HG02852 (cell line): ENCODE measurements at regions not wholly inside any gene's neighbourhood (a gene's known extent, or its start where the extent isn't known, plus 50 kb on each side); places are given as distances from the start of the nearest gene placed in this dataset.

Experiments
- ATAC-seq: cut with Tn5 transposase; IDR thresholded peaks from one replicate; pipeline ENCODE4 v1.9.1; 2021; ENCODE audit warnings: mild to moderate bottlenecking, moderate library complexity; ENCODE audit not compliant: unreplicated experiment

DNA sequence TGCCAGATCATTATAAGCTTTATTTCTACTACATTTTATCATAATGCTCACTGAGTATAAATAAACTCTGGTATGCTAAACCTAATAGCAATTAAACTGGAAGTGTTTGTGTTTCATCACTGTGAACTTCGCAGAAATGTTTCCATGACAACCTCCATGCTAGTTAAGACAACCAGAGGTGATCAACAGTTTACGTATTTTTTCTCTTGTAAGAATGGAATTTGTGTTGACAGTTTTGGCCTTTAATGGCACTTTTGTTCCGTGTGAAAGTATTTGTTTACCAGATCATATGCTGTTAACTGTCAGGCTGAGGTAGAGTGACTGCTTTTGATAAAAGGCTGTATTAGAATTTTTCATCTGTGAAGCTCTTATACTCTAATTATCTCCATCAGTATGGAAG lies 212.1 kb upstream of the PPP1R3A start:
- ATAC-seq = no peak

DNA sequence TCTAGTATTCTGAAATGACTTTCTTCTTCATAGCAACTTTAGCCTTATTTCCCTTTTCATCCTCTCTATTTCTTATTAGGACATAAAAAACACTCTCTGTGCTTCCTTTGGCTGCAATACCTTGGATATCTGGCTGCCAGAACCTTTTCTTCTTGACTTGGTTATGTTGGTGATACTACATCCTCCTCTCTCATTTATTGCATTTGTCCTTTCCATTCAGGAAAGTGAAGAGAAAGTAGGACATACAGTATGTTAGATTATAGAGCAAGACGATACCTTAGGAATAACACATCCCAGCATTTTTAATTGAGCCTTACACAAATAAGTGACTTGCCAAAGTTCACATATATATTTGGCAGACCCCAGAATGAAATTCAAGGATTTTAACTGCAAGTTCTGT lies 210.1 kb upstream of the PPP1R3A start:
- ATAC-seq = no peak

DNA sequence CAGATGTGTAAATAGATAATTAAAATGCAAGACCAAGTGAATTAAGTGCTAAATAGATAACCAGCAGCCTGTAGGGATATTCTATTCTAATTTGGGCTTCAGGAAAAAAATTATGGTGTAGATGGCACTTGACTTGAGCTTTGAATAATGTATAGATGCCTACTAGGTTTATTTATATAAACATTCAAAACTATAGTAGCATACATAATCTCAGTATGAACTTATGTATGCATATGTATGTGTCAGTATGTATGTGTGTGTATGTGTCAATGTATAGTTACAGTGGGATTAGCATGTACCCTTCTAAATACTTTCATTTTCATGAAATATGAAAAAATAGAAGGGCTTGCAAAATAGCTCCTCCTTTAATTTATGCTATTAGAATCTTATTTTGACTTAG lies 207.3 kb upstream of the PPP1R3A start:
- ATAC-seq = no peak

DNA sequence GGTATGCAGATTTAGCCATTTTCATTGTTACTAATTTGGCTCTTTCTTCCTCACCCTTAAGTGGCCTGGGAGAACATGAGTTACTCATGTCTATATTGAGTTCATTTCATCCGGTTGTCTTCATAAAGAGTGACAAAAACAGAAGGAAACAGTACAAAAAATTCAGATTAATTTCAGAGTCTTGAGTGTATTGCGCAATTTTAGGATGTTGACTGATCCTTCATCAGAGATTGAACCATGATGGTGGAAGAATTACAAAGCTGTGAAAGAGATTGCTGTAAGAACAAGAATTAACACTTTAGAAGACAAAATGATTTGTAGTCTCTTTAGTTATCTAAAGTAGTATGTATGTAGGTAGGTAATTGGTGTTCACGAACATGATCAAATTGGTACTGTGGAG lies 194.0 kb upstream of the PPP1R3A start:
- no peak for ATAC-seq

DNA sequence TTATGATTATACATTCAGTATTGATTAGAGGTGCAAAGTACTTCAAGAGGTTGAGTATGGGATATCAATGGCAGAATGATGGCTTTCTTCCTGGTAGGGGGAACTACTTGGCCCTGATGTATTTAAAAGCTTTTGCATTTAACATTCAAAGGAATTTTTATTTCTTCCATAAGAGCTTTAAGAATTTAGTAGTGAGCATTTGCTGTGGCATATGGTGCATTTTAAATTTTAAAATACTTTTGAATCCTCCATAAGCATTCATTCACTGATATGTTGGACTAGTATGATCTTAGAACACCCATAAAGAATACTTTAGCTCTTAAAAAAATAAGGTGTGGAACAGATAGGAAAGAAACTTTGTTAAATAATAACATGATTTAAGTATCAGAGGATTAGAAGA lies 191.9 kb upstream of the PPP1R3A start:
- ATAC-seq = no peak

DNA sequence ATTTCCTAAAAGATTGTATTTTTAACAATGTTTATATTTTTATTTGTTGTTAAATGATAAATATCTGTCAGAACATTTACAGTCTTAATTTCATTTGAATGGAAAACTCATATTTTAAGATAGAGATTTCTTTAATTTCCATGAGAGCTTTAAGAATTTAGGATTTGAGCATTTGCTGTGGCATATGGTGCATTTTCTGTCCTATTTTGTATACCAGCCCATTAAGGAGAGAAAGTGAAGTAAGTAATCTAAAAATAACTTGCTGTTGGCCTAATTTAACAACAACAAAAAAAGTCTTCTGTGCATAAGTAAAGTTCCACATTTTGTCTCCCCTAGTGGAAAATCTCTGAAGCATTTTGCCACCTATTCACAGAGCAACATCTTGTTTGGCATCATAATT lies 190.9 kb upstream of the PPP1R3A start:
- ATAC-seq = no peak

DNA sequence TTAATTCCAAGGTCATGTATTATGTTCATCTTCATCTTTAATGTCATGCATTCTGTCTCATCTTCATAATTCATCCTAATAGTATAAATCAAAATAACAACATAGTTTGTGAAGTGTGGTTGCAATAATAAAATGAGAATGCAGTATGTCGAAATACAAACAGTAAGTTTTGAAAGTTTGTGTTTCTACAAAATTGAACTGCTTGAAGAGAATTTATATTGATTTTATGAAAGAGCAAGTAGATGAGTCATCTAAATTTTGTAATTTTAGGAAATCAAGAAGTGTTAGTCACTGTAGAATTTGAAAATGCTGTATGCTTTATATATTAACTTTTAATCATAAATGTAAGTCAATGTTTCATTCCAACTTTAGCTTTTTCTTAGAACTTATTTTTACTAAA lies 190.5 kb upstream of the PPP1R3A start:
- ATAC-seq = no peak

DNA sequence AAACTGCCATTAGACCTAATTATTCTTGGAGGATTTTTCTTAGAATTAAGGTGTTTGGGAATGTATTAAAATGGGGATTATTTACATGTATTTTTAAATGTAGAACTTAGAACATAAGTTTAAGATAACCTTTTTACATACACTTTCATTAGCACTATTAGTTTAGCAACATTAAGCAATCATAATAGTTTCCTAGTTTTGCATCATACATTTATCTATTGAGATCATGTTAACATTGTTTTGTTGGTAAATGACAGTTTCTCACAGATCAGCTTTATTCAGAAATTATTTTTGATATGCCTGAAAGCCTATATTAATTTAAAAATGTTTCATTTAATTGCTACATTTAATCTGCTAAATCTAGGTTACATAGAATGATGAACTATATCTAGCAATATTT lies 189.7 kb upstream of the PPP1R3A start:
- ATAC-seq = no peak

DNA sequence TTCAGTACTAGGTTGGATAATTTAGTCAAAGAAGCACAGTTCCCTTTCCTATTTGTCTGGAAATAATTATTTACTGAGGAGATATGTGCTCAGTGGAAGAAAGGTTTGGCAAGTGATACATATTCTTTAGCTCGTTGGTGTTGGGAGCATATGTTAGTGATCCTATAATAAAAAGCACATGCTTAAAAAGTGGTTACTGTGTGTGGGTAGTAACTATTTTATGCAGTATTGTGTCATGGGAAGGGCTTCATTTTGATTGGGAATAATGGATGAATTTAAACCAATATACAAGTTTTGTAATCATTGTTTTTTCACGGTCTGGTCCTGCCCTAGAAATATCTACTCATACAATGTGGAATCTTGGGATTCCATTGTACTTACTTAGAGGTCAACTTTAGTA lies 188.7 kb upstream of the PPP1R3A start:
- no peak for ATAC-seq

DNA sequence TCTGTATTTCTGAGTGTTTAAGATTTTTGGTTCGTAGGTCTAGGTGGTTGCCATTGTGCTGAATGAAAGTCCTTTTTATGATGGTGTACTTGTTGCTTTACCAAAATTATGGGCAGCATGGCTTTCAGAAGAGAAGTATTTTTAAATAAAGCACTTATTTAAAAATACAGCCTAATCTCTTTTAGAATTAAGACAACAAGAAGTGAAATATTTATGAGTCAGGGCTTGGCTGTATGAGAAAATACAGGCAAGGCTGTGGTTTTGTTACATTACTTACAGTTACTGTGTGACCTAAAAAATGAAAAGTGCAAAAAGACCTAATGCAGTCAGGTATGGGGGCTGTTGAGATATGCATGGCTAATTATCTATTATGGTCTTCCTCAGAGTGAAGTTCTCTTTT lies 185.2 kb upstream of the PPP1R3A start:
- ATAC-seq = no peak

DNA sequence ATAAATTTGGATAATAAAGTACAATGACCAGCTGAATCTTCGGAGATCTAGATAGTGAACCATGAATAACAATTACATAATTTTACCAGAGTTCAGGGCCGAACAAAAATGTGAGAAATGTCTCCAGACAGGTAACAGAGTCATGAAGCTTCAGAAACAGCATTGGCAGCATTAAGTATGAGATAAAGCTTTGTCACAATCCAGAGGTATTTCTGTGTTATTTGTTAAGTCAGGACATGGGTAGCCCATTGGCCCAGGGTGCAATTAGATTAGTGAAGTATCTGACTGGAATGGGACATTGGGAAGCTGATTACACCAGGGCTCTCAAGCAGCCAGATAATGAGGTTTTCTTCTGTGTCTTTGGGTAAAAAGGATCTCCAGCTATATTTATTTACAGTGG lies 184.2 kb upstream of the PPP1R3A start:
- ATAC-seq = no peak

DNA sequence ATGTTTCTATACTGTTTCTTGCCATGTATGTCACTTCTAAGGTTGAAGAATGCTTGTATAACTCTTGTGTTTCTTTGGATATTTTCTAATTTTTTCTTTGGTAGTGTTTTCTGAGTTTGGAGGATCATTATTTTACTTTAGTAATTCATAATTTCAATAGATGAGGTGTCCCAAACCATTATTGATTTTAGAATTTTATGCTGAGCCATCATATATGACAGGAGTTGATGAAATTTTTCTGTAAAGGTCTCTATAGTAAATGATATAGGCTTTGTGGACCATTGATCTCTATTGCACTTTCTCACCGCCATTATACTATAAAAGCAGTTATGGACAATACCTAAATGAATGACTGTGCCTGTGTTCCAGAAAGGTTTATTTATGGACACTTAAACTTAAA lies 183.3 kb upstream of the PPP1R3A start:
- ATAC-seq = no peak

DNA sequence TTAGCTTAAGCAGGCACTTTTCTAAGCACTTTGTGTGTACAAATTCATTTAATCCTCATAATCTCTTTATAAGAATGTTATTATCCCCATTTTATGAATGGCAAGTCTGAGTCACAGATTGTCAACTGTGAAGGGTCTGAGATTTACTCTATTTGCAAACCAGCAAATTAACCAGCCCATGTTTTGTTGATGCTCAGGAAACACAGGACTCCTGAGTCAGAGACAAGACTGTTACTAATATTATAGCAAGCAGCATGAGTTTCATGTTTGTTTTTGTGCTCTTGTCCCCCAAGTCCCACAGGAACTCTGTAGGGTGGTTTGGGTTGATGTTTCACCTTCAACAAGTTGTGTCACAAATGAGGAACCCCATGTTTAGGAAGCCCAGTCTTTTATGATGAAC lies 182.0 kb upstream of the PPP1R3A start:
- ATAC-seq = no peak

DNA sequence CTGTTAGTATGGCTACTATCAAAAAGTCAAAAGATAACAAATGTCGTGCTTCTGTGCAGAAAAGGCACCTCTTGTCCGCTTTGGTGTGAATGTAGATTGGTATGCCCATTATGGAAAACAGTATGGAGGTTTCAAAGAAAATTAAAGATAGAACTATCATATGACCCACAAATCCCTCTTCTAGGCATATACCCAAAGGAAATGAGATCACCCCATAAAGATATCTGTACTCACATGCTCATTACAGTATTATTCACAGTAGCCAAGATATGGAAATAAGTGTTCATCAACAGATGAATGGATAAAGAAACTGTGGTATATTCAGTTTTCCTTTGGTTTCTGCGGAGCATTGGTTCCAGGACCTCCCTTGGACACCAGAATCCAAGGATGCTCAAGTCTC lies 180.5 kb upstream of the PPP1R3A start:
- no peak for ATAC-seq

DNA sequence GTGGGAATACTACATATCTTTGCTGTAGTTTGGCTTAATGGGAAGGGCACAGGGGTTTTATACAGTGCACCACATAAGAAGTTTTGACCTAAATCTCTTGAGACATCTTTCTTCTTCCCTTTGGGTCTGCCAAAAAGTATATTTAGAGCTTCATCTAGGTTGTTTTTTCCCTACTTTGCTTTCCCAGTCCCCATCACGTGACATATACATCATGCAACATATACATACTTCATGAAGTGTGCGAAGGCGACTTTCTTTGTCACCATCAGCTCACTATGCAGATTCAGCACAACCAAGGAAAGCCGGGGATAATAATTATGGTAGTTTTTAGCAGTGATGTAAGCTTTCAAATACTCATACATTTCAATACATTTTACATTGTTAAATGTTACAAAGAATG lies 177.1 kb upstream of the PPP1R3A start:
- ATAC-seq = no peak

DNA sequence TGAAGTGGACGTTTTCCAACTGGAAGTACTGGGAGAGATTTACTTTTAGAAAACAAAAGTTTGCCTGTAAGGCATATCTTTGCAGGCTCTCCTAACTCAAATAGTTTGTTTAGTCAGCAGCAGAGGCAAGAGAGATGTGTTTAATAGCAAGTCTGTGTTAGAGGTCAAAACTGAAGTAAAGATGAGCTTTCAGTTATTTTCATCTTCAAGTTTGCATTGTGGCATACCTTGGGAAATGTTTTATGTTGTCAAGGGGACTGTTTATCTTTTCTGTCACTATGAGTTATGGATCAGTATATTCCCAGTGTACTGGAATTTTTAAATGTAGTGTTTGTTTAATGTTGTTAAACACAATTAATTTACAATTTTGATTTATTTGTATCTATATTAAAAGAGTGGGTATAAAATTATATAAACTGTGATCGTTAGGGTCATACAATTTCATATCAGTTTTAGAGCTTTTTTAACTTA lies 169.7 kb upstream of the PPP1R3A start:
- ATAC-seq = no peak

DNA sequence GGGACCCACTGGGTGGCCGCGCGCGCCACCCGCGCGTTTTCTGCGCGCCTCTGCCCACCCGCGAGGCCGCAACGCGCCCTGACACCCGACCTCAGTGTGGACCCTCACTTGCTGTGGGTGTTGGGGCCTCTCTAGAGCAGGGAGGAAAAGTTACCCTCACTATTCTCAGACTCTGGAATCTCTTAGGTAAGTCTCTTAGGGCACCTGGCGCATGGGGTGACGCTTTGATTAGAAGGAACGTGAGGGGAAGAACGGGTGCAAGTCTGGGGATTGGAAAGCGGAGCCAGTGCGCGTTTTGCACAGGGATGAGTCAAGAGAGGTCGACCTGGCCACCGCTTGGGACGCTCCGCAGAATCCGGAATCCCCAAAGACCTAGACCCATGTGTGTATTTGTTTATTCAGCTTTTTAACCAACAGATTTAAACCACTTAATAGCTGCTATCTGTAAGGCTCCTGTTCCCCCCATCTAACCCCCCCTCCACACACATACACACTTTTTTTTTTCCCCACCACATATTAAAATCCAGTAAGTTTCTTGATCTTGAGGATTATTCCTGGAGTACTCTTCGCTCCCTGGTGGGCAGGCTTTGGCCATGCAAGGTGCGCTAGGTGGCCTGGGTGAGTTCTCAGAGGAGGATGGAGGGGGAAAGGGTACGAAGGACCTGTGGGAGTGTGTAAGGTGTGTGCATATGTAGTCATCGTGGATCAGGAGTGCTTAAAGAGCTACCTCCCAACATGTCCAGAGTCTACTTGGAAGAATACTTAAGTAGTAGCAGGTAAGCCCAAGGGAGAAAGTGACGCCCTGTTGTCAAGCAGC lies 169.1 kb upstream of the PPP1R3A start:
- ATAC-seq = no peak

DNA sequence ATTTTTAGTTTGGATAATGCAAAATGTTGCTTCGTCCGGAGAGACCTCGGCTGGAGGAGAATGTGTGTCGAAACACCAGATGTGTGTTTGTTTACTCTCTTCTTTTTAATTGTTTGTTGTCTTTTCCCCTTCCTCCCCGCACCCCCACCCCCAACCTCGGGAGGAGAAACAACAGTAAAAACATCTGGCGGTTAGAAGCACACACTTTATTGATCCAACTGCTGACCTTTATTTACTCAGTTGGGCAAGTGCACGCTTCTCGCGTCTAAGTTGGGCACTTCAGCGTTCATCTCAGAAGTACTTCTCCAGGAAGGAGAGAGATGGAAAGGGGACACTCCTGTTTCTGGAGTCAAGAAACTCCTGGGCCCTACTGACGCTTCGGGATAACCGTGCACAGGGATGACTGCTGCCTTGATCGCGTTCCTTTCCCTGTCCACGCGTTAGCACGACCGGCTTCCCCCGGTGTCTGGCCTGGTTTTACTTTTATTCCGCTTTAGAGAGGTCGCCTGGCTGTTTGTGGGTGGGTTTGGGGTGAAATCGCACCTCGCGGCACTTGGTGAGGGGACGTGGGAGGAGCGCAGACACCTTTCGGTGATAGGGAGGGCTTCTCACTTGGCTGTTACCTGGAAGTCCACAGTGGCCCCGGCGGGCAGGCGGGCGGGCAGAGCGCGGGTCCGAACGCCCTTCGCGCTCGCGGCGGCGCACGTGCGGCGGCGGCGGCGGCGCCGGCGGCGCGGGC lies 168.3 kb upstream of the PPP1R3A start:
- no peak for ATAC-seq

DNA sequence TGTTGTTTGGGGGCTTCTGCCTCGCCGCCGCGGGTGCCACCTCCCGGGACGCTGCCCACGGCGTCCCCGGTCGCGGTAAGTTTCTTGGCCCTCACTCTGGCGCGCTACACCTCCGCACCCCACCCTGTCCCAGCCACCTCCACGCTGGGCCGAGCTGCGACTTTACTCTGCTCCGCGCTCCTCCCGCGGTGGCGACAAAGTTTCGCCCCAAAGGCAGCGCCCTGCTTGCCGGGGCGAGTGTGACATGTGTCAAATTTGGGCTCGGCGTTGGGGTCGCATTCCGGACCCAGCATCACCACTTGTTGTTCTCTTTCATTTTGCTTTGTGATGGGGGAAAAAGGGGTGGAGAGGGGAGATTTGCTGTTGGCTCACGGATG lies 167.7 kb upstream of the PPP1R3A start:
- ATAC-seq = no peak

DNA sequence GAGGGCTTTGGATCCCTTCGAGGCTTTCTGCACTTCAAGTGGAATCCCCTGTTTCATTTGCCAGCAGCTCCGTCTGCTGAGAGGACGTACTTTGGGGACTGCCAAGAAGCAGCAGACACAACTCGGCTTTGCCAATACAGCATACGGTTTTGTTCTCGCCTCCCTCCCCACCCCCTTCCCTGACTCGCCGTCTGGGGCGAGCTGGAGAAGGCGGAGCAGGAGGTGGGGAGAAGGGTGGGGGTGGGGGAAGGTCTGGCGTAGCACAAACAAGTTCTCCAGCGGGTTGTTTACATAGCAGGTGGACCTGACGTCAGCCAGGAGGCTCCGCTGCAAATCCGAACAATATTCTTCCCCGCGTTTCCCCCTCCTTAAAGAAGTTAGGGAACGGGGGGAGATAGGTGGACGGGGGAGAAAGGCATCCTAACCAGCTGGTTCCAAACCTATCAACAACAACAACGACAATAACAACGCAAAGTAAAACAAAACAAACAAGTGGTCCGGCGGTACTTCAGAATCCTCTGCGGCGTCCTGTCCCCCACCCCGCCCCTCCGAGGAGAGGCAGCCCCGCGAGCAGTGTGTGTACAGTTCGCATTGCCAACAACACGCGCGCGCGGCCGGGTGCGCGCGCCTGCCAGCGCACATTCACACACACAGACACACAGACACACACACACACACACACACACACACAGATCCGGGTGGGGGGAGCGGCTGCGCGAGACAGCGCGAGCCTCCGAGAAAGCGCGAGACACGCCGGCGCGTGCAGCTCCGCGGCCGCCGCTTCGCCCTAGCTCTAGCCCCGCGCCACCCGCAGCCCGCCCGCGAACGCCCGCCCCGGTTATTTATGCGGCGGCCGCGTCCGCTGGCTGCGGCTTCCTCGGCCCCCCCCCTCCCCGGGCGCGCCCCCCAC lies 167.0 kb upstream of the PPP1R3A start:
- ATAC-seq = peak; percentile 32

DNA sequence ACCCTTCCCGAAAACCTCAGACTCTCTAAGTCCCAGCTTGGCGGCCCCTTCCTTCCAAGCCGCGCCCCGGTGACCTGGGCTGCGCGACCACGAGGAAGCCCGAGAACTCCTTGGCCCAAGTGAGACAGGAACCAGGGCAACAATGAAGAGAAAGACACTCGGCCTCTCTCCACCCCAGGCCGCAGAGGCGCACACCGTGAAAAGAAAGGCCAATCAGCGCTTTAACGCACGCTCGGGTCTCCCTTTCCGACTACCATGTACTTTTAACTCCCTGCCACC lies 166.4 kb upstream of the PPP1R3A start:
- peak; percentile 24 for ATAC-seq
